ENCODE measurements at regions not wholly inside any gene's neighbourhood (a gene's known extent, or its start where the extent isn't known, plus 50 kb on each side); places are given as distances from the start of the nearest gene placed in this dataset.

DNA sequence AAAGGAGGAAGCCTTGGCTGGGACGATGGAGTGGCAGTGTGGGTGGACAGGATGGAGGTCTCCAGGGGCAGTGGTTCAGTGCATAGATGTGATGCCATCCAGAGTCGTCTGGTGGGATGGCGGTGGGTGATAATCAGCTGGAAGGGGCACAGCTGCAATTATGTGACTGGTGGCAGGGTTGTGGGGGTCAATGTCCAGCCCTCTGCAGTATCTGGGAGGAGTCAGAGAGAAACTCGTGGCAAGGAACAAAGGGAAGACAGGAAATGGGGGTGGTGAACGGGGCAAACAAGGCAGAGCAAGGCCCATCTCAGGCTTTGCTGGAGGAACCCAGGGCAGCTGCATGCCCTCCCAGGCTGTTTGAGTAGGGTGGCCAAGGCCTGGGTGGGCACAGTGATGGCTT lies 118.3 kb upstream of the USP24 start:
- no peak overlapping the region for H3K4me2 ChIP-seq (replicated peaks; ENCODE audit: extremely low read depth, low read length, poor library complexity, severe bottlenecking)
- Mint-ChIP-seq H3K27ac (no peak overlapping the region), H3K4me1 (no peaks in the 10 kb centered on the region), H3K9me3 (peaks cover 0 to 1% (median 0%) of the 10 kb centered on the region in 7 donors), H3K27me3 (ENCODE audit: low read depth in 3 of 3) (peaks cover 0 to 5% (median 3%) of the 10 kb centered on the region in 3 donors), H3K36me3 (no peaks in the 10 kb centered on the region), H3K4me3 (no peak overlapping the region)
- 70% methylated on average over 5 of the region's 5 CpGs for WGBS (ENCODE audit: insufficient coverage)
- H3K36me3 ChIP-seq (replicated peaks in 1 of 2; ENCODE audit: control insufficient read depth in 1 of 2, insufficient read depth in 2 of 2, low read length in 2 of 2) = no peaks in the 10 kb centered on the region
- H3K4me3 ChIP-seq (replicated peaks in 1 of 3; ENCODE audit: low read depth in 2 of 3, low read length in 3 of 3) = no peak overlapping the region
- H3K27ac ChIP-seq (ENCODE audit: low read depth in 1 of 2, low read length in 2 of 2) = no peak overlapping the region
- DNase-seq = no peak
- TF ChIP-seq, protein P1, sequence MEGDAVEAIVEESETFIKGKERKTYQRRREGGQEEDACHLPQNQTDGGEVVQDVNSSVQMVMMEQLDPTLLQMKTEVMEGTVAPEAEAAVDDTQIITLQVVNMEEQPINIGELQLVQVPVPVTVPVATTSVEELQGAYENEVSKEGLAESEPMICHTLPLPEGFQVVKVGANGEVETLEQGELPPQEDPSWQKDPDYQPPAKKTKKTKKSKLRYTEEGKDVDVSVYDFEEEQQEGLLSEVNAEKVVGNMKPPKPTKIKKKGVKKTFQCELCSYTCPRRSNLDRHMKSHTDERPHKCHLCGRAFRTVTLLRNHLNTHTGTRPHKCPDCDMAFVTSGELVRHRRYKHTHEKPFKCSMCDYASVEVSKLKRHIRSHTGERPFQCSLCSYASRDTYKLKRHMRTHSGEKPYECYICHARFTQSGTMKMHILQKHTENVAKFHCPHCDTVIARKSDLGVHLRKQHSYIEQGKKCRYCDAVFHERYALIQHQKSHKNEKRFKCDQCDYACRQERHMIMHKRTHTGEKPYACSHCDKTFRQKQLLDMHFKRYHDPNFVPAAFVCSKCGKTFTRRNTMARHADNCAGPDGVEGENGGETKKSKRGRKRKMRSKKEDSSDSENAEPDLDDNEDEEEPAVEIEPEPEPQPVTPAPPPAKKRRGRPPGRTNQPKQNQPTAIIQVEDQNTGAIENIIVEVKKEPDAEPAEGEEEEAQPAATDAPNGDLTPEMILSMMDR (IDR thresholded peaks at IDR 0.05) = no peak
- H3K79me2 ChIP-seq (ENCODE audit: insufficient read depth, low read length) = no peaks in the 10 kb centered on the region
- H3K4me1 ChIP-seq (ENCODE audit: control insufficient read depth in 1 of 2, insufficient read depth in 2 of 2, low read length in 2 of 2) = no peaks in the 10 kb centered on the region
- H4K20me1 ChIP-seq (ENCODE audit: insufficient read depth, low read length) = no peaks in the 10 kb centered on the region
- no peaks in the 10 kb centered on the region for H3K27me3 ChIP-seq (ENCODE audit: control insufficient read depth in 2 of 2, insufficient read depth in 2 of 2, low read length in 2 of 2)
- no peak overlapping the region for H3K9ac ChIP-seq (ENCODE audit: insufficient read depth, low read length, poor library complexity, severe bottlenecking)
- intact Hi-C loops (cut with micrococcal nuclease) = no loop called here
- H3K9me3 ChIP-seq (replicated peaks in 1 of 2; ENCODE audit: control insufficient read depth in 1 of 2, insufficient read depth in 1 of 2, low read length in 2 of 2) = no peaks in the 10 kb centered on the region
- no peak overlapping the region for H2AFZ ChIP-seq (ENCODE audit: insufficient read depth, low read depth, low read length, poor library complexity, severe bottlenecking)

DNA sequence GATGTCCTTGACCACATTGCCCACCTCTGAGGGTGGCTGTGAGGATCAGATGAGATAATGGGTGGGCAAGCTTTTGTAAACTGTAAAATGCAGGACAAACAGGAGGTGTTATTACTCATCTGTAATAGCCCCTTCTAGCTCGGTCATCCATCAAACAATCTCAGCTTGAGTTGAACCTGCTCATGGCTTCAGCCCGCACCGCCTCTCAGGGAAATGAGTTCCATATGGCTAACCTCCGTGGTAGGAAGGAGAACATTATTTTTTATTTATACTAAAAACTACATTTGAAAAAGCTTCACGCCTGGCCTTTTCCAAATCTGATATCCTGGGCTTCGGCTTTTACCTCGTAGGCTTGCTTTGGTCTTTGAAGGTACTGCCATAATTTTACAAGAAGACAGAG lies 116.2 kb upstream of the USP24 start:
- Histone ChIP-seq H3K27me3 (ENCODE audit: control insufficient read depth in 2 of 2, insufficient read depth in 2 of 2, low read length in 2 of 2) (no peaks in the 10 kb centered on the region), H3K27ac (ENCODE audit: low read depth in 1 of 2, low read length in 2 of 2) (no peak overlapping the region), H3K4me3 (replicated peaks in 1 of 3; ENCODE audit: low read depth in 2 of 3, low read length in 3 of 3) (no peak overlapping the region), H3K9ac (ENCODE audit: insufficient read depth, low read length, poor library complexity, severe bottlenecking) (no peak overlapping the region), H3K4me2 (replicated peaks; ENCODE audit: extremely low read depth, low read length, poor library complexity, severe bottlenecking) (no peak overlapping the region), H3K4me1 (ENCODE audit: control insufficient read depth in 1 of 2, insufficient read depth in 2 of 2, low read length in 2 of 2) (no peaks in the 10 kb centered on the region), H3K9me3 (replicated peaks in 1 of 2; ENCODE audit: control insufficient read depth in 1 of 2, insufficient read depth in 1 of 2, low read length in 2 of 2) (no peaks in the 10 kb centered on the region), H3K79me2 (ENCODE audit: insufficient read depth, low read length) (no peaks in the 10 kb centered on the region), H3K36me3 (replicated peaks in 1 of 2; ENCODE audit: control insufficient read depth in 1 of 2, insufficient read depth in 2 of 2, low read length in 2 of 2) (no peaks in the 10 kb centered on the region), H4K20me1 (ENCODE audit: insufficient read depth, low read length) (no peaks in the 10 kb centered on the region), H2AFZ (ENCODE audit: insufficient read depth, low read depth, low read length, poor library complexity, severe bottlenecking) (no peak overlapping the region)
- H3K27ac Mint-ChIP-seq = no peak overlapping the region
- no peaks in the 10 kb centered on the region for H3K9me3 Mint-ChIP-seq
- TF ChIP-seq, protein P1 (IDR thresholded peaks at IDR 0.05) = no peak
- peaks cover 3 to 5% (median 5%) of the 10 kb centered on the region in 3 donors for H3K27me3 Mint-ChIP-seq (ENCODE audit: low read depth in 3 of 3)
- no peak overlapping the region for H3K4me3 Mint-ChIP-seq
- 92% methylated on average over 2 of the region's 7 CpGs for WGBS (ENCODE audit: insufficient coverage)
- intact Hi-C loops (cut with micrococcal nuclease) = no loop called here
- no peaks in the 10 kb centered on the region for H3K36me3 Mint-ChIP-seq
- H3K4me1 Mint-ChIP-seq = no peaks in the 10 kb centered on the region
- DNase-seq = no peak

Data from CD14-positive monocyte (primary cell).